Small intestine (tissue), 7 donors: ENCODE measurements at regions not wholly inside any gene's neighbourhood (a gene's known extent, or its start where the extent isn't known, plus 50 kb on each side); places are given as distances from the start of the nearest gene placed in this dataset.

ENCODE experiments used
- DNase-seq, 2 donors: peaks; one replicate each; pipeline versions ENCODE4 v3.0.0 to v3.0.0-alpha.2; 2013
- FAIRE-seq: peaks from 2 replicates; lab custom pipeline; 2012; peaks lifted over from hg19 to GRCh38; lab: Jason Lieb, UNC
- H3K27ac ChIP-seq, 3 donors: one replicate each; pipeline ENCODE4 v1.5.1; 2013; ENCODE audit warnings: low read length in 2 of 3, mild to moderate bottlenecking in 2 of 3, control low read depth in 1 of 3, inconsistent platforms in 1 of 3, low read depth in 1 of 3, moderate library complexity in 1 of 3
- H3K27me3 ChIP-seq, 3 donors: one replicate each; pipeline ENCODE4 v1.6.1; 2013; ENCODE audit warnings: low read length in 3 of 3, inconsistent platforms in 1 of 3; ENCODE audit not compliant: control insufficient read depth in 3 of 3, insufficient read depth in 3 of 3
- H3K36me3 ChIP-seq, 3 donors: one replicate each; pipeline ENCODE4 v1.6.1; 2013; ENCODE audit warnings: low read length in 3 of 3, inconsistent platforms in 1 of 3, low read depth in 1 of 3, mild to moderate bottlenecking in 1 of 3, moderate library complexity in 1 of 3; ENCODE audit not compliant: control insufficient read depth in 3 of 3, insufficient read depth in 2 of 3
- H3K4me1 ChIP-seq, 3 donors: one replicate each; pipeline ENCODE4 v1.6.1; 2013; ENCODE audit warnings: low read length in 2 of 3, inconsistent platforms in 1 of 3, low read depth in 1 of 3, mild to moderate bottlenecking in 1 of 3, moderate library complexity in 1 of 3; ENCODE audit not compliant: control insufficient read depth in 3 of 3, insufficient read depth in 2 of 3
- H3K4me3 ChIP-seq, 3 donors: one replicate each; pipeline ENCODE4 v1.5.1; 2013; ENCODE audit warnings: low read length in 3 of 3, control low read depth in 1 of 3, inconsistent platforms in 1 of 3, low read depth in 1 of 3, mild to moderate bottlenecking in 1 of 3, moderate library complexity in 1 of 3
- H3K9me3 ChIP-seq, 2 donors: one replicate each; pipeline ENCODE4 v1.6.1; 2013; ENCODE audit warnings: low read depth in 1 of 2, low read length in 1 of 2; ENCODE audit not compliant: control insufficient read depth in 2 of 2, insufficient read depth in 1 of 2
- WGBS, 3 donors: extraction: QIAGEN DNeasy Blood & Tissue Kit; methylation state at CpG; one replicate each; pipeline ENCODE4 v1.1.7; 2013; 5-methylcytosine and 5-hydroxymethylcytosine counted together
- donor health status: healthy with polysubstance abuse.
- donor health status: control.
- donor health status: control.
- donor health status: Bipolar disorder and iron deficiency.
- donor health status: healthy.

DNA sequence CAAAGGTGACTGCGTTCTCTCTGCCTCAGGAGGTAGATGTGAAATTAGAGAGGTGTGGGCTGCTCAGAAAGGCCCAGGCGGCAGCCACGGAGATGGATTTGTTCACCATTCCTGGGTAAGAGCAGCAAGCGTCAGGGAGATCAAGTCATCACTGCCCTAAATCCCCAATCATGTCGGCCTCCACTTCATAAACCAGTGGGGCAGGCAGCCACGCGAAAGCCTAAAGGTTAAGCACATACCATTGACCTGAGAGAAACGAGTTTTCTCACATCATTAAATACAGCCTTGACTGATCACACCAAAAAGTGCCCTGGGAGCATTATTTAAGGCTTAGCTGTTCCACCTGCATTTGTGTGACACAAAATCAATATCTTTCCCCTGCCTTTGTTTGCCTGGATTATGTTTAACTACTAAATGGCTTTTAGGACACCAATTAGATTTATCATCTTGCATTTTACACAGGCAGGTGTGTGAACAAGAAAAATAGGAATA, 50.7 kb upstream of the FOXB1 start:
- 9 to 34% (median 20%) methylated on average over 8 of the region's 8 CpGs for WGBS, 3 donors
- no peak overlapping the region for H3K27ac ChIP-seq
- H3K9me3 ChIP-seq = peaks cover 0 to 3% of the 10 kb centered on the region in 2 donors
- H3K4me3 ChIP-seq = no peak overlapping the region
- DNase-seq = peak; percentile 40 to 56
- peaks cover 0 to 5% (median 2%) of the 10 kb centered on the region in 3 donors for H3K4me1 ChIP-seq
- no peak for FAIRE-seq
- H3K27me3 ChIP-seq = no peaks in the 10 kb centered on the region
- H3K36me3 ChIP-seq = no peaks in the 10 kb centered on the region

DNA sequence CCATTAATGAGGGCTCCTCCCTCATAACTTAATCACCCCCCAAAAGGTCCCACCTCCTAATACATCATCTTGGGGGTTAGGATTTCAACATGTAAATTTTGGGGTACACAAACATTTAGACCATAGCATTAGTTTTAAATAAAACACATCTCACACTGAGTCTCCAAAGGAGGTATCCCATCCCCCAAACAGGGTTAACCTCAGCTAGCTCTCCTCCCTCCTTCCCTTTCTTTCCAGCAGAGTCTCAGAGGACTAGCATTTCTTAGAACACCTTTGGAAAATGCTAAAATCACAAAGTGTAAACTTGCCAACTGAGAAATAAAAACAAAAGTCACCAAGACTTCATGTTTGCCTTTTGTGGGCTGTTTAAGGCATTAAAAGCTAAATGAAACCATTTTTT, 51.2 kb upstream of the FOXB1 start:
- H3K36me3 ChIP-seq = no peaks in the 10 kb centered on the region
- no peak for DNase-seq
- no peak for FAIRE-seq
- H3K4me3 ChIP-seq = no peak overlapping the region
- no peak overlapping the region for H3K27ac ChIP-seq
- no peaks in the 10 kb centered on the region for H3K27me3 ChIP-seq
- H3K9me3 ChIP-seq = peaks cover 0 to 3% of the 10 kb centered on the region in 2 donors
- peaks cover 0 to 5% (median 2%) of the 10 kb centered on the region in 3 donors for H3K4me1 ChIP-seq

- H3K27me3 ChIP-seq = no peaks in the 10 kb centered on the region
- 68 to 74% (median 70%) methylated on average over 4 of the region's 4 CpGs for WGBS, 3 donors
- no peak for FAIRE-seq
- no peaks in the 10 kb centered on the region for H3K9me3 ChIP-seq
- H3K36me3 ChIP-seq = no peaks in the 10 kb centered on the region
- H3K4me3 ChIP-seq = no peak overlapping the region
- no peak overlapping the region for H3K27ac ChIP-seq
- no peak for DNase-seq
- H3K4me1 ChIP-seq = peaks cover 0 to 5% (median 0%) of the 10 kb centered on the region in 3 donors
Observed at GRCh38 chr15:59950603-59951388, 53.3 kb upstream of the FOXB1 start.

DNA sequence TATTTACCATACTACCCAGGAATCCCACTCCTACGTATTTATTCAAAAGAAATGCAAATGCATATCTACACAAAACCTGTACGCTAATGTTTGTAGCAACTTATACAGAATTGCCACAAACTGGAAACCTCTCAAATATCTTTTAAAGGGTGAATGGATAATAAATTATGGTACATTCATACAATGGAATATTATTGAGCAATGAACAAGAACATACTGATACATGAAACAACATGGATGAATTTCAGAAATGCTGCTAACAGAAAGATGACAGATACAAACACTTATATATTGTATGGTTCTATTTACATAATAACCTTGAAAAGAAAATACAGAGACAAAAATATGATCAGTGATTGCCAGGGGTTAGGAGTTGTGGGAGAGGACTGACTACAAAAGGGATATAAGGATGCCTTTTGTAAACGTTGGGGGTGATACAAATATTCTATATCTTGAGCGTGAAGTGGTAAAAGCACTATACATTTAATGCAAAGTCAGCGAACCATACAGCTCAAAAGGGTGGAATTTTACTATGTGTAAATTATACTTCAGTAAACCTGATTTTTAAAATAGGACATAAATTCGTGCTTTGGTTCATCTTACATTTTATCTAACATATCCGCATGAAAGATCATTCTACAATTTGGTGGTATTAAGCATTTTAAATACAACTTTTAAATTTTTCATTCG, 55.0 kb upstream of the FOXB1 start:
- Histone ChIP-seq H3K4me3 (no peak overlapping the region), H3K4me1 (peaks cover 0 to 5% (median 0%) of the 10 kb centered on the region in 3 donors), H3K36me3 (no peaks in the 10 kb centered on the region), H3K27ac (no peak overlapping the region), H3K9me3 (no peaks in the 10 kb centered on the region), H3K27me3 (peaks cover 0 to 2% (median 0%) of the 10 kb centered on the region in 3 donors)
- DNase-seq (no peak), FAIRE-seq (no peak)
- 89 to 93% (median 90%) methylated on average over 8 of the region's 8 CpGs for WGBS, 3 donors

DNA sequence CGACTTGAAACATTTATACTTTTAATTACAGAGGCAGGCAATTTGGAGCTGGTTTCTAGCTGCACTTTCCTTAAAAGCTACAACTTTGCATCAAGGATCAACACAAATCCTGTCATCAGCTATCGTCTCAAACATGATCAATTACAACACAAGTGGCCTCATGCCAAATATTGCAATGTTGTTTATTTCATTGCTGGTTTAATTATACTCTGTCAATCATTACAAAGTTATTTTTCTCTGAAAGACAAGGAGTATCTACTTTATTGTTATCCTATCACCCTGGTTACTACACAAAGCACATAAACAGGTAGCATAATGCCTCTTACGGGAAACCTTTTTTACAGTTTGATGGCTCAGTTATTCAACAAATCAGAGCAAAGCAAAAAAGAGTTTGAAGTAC, 58.0 kb upstream of the FOXB1 start:
- Histone ChIP-seq H3K4me1 (no peaks in the 10 kb centered on the region), H3K36me3 (no peaks in the 10 kb centered on the region), H3K27ac (no peak overlapping the region), H3K27me3 (peaks cover 0 to 2% (median 0%) of the 10 kb centered on the region in 3 donors), H3K4me3 (no peak overlapping the region), H3K9me3 (no peaks in the 10 kb centered on the region)
- FAIRE-seq (no peak), DNase-seq (peak; percentile 26 to 39)
- WGBS, 3 donors = 18 to 57% (median 30%) methylated on average over 3 of the region's 3 CpGs

DNA sequence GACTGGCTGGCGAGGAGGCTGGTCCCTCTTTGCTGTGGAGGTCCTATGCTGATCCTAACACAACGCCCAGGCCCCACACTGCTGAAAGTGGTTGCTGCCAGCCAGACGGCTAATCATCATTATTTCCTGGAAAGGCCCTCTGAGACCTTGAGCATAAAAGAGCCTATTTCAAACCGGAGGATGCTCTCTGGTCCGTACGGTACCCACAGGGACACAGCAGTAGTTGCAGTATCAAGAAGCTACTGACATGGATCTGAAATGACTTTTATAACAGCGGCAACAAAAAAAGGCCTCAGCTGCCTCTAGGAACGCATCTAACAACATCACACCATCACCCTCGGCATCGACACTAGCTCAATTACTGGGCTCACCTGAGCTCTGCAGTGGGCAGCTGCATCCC, 59.1 kb upstream of the FOXB1 start:
- DNase-seq = no peak
- Histone ChIP-seq H3K9me3 (no peaks in the 10 kb centered on the region), H3K36me3 (no peaks in the 10 kb centered on the region), H3K4me1 (no peaks in the 10 kb centered on the region), H3K27me3 (peaks cover 0 to 2% (median 0%) of the 10 kb centered on the region in 3 donors), H3K4me3 (no peak overlapping the region), H3K27ac (no peak overlapping the region)
- FAIRE-seq = no peak
- 85 to 89% (median 86%) methylated on average over 10 of the region's 10 CpGs for WGBS, 3 donors

DNA sequence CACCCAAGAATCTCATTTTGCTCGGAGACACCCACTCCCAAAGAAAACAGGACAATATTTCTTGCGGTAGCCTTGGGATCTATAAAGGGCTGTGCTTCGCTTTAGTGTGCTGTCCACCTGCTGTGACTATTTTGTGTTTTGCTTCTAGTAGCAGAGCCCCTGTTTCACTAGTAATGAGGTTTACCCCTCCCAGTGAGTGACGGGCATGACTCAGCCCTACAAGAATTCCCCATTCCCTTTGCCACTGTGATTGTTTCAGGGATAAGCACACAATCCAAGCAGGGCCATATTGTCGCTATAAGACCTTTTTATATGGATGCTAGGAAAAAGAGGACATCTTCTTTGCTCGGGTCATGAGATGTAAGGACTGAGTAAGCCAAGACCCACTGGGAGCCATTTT, 62.5 kb upstream of the FOXB1 start:
- no peaks in the 10 kb centered on the region for H3K9me3 ChIP-seq
- FAIRE-seq = no peak
- no peaks in the 10 kb centered on the region for H3K36me3 ChIP-seq
- peaks cover 0 to 7% (median 2%) of the 10 kb centered on the region in 3 donors for H3K27me3 ChIP-seq
- H3K27ac ChIP-seq = no peak overlapping the region
- 78 to 91% (median 84%) methylated on average over 6 of the region's 6 CpGs for WGBS, 3 donors
- no peaks in the 10 kb centered on the region for H3K4me1 ChIP-seq
- H3K4me3 ChIP-seq = no peak overlapping the region
- DNase-seq = no peak

DNA sequence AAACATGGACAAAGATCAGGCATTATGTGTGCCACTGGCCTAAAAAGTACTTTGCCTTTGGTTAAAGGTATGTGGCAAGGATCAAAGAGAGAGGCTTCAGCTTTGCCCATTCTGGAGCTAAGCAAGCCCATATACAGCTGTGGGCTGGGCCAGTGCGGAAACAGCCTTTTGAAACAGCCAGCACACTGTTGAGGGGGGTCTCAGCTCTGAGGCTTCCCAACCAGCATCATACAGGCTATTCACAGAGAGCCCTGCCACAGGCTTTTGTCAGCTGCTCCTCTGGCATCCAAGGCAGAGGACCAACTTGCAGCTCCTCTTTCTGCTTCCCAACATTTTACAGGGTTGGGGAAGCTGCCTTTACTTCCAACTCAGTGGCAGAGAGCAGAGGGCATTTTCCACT, 63.2 kb upstream of the FOXB1 start:
- Histone ChIP-seq H3K9me3 (no peaks in the 10 kb centered on the region), H3K27ac (no peak overlapping the region), H3K36me3 (no peaks in the 10 kb centered on the region), H3K27me3 (peaks cover 0 to 10% (median 2%) of the 10 kb centered on the region in 3 donors), H3K4me1 (no peaks in the 10 kb centered on the region), H3K4me3 (no peak overlapping the region)
- no peak for FAIRE-seq
- no peak for DNase-seq
- 83 to 100% (median 100%) methylated on average over 1 of the region's 1 CpG for WGBS, 3 donors
